SK-N-MC (cell line): ENCODE measurements at regions not wholly inside any gene's neighbourhood (a gene's known extent, or its start where the extent isn't known, plus 50 kb on each side); places are given as distances from the start of the nearest gene placed in this dataset.

Experiments used
- EZH2 ChIP-seq: fragments of 200-600 bp; sonication (generic); IDR thresholded peaks from one replicate; pipeline ENCODE4 v1.6.1; 2017; ENCODE audit warnings: antibody characterized with exemption
- POLR2AphosphoS5 ChIP-seq: IDR thresholded peaks from 2 replicates; pipeline ENCODE4 v1.6.1; 2012; ENCODE audit warnings: mild to moderate bottlenecking, low read depth, low read length, borderline replicate concordance

- TF ChIP-seq POLR2AphosphoS5 (no peak), EZH2 (no peak)
Observed at GRCh38 chr9:16210440-16210839, 657.6 kb downstream of the CCDC171 start.
